ENCODE measurements at regions not wholly inside any gene's neighbourhood (a gene's known extent, or its start where the extent isn't known, plus 50 kb on each side); places are given as distances from the start of the nearest gene placed in this dataset.

GRCh38 chr5:28190011-28190410 lies 1151.6 kb upstream of the CDH9 start:
- TF ChIP-seq POLR2AphosphoS5 (IDR thresholded peaks at IDR 0.05; ENCODE audit: insufficient read depth in 1 of 2, low read depth in 1 of 2) = no peak
- no peak for TF ChIP-seq CTCF (IDR thresholded peaks at IDR 0.05)
- no peak for TF ChIP-seq POLR2A (IDR thresholded peaks at IDR 0.05)
